Mesenteric fat pad (tissue), 1 donor: ENCODE measurements at regions not wholly inside any gene's neighbourhood (a gene's known extent, or its start where the extent isn't known, plus 50 kb on each side); places are given as distances from the start of the nearest gene placed in this dataset.

Experiments used
- DNase-seq: peaks from one replicate; pipeline ENCODE4 v3.0.0-alpha.2; 2020; ENCODE audit warnings: low spot score
- donor health status: DM: yes; HTN: yes; CAD: no.

DNA sequence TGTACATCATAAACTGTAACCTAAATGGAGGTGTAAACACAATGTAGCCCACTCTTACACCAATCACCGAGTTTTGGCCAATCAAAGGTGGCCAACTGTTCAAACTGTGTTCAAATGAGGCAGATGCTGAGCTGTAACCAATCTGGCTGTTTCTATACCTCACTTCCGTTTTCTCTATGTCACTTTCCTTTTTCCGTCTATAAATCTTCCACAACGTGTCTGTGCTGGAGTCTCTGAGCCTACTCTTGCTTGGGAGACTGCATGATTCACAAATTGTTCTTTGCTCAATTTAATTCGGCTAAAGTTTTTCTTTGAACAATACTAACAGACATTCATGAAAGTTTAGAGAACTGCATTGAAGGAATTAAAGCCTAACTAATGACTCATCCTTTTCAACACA is 547.1 kb upstream of the USP15 start:
- DNase-seq: no peak

DNA sequence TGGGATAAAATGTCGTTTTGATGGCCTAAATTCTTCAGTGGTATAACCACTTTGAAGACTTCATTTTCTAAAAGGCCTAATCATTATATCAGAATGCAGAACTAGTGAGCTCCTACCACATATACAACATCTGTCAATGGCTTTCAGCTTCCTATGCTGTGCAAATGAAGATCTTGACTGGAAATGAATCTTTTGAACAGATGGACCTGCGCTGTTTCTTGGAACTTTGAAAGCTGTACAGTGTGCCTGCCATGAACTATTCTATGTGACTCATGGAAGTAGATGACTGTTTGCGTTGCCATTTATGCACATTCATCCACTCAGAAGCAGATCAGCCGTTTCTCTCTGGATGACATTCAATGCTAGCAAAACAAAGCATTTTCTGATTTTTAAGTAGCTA is 542.2 kb upstream of the USP15 start:
- no peak for DNase-seq

DNA sequence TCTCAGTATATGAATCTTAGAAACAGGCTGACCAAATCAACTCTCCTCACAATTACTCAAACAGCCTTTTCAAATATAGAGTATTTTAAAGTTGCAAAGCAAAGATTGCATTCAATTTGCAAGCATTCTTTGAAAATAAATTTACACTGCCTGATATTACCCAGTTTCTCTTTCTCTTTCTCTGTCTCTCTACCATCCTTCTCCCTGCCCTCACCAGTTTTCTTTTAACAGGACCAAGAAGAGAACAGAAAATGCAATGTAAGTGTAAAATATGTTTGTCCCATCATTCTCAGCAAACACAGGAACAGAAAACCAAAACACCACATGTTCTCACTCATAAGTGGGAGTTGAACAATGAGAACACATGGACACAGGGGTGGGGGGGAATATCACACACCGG is 520.3 kb upstream of the USP15 start:
- DNase-seq: no peak

DNA sequence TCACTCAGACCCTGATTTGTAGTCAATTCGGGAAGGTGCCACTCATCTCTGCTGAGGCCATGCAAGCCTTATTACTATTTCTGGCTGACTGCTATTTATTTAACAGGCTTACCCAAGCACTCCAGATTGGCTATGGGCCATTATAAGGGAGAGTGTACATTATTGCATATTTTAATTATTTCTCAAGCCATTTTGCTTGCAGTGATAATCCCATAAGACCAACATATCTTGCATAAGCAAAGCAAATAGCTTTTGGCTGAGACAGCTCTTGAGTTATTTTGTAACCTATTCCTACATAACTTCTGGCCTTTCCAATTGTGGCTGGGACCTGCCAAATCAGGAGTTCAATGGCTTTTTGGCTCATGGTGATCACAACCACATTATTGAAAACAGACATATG is 509.6 kb upstream of the USP15 start:
- no peak for DNase-seq

DNA sequence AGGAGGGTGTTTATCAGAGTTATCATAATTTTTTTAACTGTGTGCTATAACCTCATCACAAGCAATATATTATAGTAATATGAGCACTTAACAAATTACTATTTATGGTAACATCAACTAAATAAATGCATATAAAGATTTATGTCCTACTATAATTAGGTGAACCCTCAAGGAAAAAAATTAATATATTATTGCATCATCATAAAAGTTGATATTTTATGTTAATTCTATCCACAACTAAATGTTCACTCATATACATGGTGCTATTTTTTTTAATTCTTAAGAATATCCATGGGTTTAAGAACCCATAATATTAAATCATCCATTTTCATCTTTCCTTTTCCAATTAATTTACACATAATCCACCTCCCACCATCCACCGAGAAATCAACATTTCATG is 506.0 kb upstream of the USP15 start:
- DNase-seq: no peak

DNA sequence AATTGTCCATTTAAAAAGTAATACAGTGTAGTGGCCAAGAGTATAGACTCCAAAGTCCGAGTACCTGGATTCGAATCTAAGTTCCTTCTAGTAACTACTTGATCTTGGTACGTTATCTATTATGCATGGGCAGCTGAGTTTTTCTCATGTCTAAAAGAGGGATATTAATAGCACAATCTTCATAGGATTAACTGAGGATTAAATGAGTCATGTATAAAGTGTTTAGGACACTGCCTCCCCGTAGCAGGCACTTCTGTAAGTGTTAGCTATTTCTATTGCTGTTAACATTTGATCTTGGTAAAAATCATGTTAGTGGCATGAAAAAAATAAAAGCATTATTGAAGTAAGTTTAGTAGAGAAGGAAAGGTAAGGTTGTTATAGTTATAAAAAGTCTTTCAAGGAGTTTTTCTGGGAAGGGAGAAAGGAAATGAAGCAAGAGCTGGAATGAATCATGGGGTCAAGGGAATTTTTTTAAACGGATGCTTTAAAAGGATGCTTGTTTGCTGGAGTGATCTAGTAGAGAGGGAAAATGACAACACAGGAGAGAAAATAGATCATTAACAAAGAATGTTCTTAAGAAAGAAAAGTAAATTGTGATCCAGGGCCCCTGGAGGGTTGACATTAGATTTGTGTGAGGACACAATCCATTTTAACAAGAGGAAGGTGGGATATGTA is 502.2 kb upstream of the USP15 start:
- DNase-seq: no peak

DNA sequence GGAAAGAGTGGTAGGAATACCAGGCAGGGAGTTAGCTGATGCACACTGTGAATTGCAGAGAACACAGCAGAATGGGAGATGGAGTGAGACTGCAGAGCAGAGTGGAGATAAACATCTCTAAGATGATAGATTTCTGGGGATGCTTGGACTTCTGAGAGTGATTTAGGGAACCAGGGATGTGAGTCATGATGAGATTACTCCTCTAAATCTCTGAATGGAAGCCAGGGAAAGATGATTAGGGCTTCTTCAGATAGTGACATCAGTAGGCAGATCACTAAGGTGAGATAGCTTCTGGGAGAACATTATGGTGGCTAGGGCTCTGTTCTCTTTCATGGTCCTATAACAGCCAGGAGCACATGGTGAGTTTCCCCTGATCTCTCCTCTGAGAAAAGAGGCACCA is 501.5 kb upstream of the USP15 start:
- no peak for DNase-seq

DNA sequence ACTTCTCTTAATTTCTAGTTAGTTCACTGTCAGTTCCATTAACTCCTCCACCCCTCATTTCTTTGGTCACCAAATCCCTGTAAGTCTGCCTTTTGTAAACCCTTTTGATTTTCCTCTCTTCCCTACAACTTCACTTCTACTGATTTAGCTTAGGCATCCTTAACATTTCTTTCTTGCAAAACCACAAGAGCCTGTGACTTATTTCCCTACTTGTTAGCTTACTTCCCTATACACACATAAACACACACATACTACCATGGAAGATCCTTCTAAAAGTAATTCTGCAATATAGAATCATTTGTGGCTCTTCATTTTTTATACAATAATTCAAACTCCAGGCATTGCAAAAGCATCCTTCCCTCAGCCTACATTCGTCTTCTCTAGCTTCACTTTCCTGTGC is 494.3 kb upstream of the USP15 start:
- no peak for DNase-seq

DNA sequence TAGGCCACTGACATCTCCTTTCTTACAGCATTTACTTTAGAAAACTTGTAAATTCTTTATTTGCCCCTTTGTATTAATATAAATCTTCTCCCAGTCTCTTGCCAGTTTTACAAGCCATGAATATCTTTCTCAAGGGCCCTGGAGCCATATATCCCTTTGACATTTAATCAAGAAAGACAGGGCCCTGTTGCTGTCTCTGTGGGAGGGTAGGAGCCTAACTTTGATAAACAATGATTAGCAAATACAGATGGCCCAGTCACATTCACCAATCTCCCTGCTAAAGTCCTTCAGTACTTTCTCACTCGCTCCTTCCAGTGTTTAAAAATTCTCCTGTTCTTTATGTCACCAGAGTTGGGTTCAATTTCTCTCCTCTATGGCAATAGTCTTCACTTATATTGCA is 479.8 kb upstream of the USP15 start:
- no peak for DNase-seq

DNA sequence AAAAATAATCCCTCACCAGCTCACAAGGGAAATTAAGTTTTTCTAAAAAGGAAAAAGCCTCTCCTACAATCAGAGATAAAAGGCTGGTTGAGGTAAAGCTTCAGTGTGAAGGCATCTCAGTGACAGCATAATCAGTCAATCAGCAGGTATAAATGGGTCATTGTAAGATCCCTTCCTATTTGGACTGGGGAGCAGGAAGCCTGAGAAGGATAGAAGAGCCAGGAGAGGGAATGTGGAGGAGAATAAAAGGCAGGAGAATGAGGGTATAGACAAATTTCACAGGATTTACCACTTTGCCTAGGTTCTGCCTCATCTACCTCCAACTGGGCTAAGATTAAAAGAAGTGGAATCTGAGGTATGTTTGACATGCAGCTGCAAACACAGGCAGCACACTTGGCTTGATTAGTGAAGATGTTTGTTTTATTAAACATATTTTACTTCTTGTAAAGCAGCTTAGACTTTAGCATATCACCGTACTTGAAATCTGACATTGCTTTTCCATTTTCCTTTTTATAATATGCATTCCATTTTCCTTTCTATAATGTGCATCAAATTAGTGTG is 479.1 kb upstream of the USP15 start:
- DNase-seq: no peak

DNA sequence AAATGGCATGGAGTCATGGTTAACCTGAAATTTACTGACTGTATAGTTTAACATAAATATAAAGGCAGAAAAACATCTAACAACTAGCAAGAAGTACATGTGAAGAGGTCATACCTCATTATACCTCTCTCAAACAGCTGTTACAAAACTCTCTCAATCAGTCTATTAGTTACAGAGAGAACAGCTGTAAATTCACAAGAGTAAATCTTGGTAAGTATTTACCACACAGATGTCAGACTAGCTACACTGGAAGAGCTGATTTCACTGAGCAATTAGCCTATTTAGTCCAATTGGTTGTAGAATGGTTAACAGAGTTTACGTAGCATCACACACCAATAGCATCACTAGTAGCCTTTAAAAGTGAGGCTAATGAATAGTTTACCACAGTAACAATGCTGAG is 463.4 kb upstream of the USP15 start:
- DNase-seq: no peak

DNA sequence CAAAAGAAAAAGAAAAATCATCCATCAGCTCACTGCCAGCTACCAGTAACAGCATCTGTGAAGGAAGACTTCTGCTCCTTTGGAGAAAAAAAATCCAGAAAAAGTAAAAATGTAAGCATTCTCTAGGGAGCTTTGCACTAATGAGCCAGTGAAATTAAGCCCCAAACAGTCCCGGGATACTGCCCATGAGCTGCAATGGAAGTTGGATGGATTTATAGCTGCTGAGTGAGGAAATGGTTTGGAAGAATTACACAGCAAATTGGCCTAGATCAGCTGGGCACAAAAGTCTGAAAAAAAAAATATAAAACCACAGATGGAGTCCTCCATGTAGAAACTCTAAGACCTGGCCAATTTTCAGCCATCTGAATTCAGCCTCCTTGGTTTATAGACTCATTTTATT is 462.9 kb upstream of the USP15 start:
- no peak for DNase-seq

DNA sequence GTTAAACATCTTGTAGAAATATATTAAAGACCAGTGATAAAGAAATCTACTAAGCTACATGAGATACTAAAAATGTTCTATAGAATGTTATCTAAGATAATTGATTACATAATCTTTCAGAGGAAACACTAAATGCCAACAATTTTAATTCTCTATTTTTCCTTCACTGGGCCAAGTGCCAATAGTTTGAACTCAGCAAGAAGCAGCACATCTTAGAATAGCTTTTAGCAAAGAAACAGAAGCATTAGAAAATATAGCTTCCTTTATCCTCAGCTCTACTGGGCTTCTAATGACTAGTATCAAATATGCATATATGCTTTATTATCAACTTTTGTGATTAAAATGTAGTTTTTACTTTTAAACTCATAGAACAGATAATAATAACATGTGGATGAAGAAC is 461.4 kb upstream of the USP15 start:
- DNase-seq: no peak

DNA sequence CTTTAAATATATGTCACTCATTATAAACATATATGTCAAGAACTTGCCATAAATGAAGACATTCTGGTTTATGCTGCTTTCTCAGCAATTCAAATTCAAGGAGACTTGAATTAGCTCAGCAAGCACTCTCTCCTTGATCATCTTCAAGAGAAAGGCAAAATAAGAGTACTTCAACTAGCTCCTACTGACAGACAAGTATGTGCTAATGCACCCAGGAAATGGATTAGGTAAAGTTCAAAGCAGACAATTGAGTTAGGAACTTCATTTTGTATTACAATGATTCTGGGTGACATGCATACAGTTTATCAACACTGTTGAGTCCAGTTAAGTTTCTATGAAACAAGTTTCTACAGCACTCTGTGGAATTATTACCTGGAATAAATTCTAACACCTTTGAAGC is 455.9 kb upstream of the USP15 start:
- no peak for DNase-seq

DNA sequence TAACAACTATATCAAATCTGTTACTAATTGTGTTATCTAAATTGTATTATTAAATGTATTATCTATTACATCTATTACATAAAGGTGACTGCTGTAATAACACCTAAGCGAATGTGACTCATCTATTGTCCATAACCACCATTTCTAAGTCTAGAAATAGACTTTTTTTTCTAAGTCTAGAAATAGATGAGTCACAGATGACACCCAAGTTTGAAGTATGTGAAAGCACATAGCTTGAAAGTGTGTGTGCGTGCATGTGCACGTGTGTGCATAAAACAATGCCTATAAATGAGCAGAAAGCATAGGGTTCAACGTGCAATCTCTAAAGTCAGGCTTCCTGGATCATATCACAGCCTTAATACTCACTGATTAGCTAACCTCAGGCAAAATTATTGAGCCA is 451.3 kb upstream of the USP15 start:
- no peak for DNase-seq

DNA sequence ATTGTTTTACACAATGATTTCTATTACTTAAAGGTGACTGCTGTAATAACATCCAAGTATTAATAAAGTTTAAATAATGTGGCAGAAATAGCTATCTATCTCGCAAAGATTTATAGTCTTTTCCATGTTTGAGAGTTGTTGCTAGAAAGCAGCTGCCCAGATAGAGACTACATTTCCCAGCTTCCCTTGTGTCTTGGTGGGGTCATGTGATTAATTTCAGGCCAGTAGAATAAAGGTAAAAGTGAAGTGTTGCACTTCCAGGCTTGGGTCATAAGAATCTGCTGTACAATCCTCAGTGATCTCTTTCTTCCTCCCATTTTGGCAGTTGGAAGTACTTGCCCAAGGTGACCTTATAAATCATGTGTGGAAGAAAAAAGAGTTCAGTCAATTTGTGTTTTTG is 449.7 kb upstream of the USP15 start:
- DNase-seq: no peak

DNA sequence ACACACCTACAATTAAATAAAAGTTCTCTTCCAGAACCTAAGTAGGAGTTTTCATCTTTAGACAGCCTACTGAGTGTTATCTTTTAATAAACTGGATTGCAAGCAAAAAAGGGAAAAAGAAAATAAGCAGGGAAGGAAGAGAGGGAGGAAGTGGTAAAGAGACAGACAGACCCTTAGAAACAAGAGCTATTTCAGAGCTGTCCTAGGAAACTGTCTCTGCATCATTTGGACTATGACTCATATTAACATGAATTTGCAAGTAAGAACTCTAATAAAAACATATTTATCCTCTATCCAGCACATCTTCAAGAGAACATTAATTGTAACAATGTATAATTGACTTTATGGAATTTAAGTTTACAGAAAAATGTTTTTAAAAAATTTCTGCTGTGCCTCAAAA is 438.8 kb upstream of the USP15 start:
- no peak for DNase-seq

DNA sequence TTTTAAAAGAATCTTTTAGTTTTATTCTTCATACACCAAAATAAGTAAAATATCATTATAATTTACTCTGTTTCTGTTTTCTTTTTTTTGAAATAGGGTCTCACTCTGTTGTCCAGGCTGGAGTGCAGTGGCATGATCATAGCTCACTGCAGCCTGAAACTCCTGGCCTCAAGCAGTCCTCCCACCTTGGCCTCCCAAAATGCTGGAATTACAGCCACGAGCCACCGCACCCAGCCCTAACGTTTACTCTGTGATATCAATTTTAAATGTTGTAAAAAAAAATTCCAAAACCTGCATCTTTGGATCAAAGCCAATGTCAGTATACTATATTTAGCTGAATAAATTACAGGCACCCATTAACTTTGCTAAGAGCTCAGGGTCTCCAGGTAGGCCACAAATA is 437.1 kb upstream of the USP15 start:
- DNase-seq: no peak

DNA sequence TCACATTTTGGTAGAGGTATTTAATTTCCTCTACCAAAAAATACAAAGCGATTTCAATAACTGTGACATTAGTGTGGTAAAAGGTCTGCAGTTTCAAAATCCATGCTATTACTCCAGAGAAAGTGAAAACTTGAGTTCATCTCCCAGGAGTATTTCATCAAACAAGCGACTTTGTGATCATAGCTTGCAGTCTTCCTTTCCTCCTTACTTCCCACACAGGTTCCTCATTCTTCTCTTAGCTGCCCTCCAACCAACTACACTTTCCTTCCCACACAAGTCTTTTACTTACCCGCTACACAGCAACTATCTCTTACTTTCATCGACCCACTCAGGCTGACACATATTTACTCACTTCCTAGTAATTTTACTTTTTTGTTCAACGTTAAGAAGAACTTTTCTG is 413.4 kb upstream of the USP15 start:
- DNase-seq: no peak

DNA sequence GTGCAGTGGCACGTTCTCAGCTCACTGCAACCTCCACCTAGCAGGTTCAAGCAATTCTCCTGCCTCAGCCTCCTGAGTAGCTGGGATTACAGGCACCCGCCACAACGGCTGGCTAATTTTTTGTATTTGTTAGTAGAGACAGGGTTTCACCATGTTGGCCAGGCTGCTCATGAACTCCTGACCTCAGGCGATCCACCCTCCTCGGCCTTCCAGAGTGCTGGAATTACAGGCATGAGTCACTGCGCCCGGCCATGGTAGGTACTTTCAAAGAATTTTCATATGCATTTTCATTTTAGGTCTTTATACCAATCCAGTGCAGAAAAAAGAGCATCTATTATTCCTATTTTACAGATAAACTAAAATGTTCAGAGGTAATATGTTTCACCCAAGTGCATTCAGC is 411.3 kb upstream of the USP15 start:
- DNase-seq: no peak

DNA sequence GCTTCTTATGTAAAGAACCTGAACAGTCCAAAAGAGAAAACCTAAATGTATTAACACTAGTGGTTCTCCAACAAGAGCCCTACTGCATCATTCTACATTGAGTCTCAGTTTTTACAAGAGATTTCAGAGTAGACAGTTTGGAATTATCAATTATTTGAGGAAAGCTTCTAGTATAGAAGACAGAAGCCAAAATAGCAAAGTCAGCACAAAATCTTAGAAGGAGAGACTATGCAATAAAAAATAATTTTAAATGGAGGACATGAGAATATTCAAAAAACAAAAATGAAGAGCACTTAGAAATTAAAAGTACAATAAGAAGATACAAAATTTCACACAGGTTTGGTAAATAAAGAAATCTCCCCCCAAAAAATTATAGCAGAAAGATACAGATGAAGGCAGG is 406.3 kb upstream of the USP15 start:
- DNase-seq: no peak

DNA sequence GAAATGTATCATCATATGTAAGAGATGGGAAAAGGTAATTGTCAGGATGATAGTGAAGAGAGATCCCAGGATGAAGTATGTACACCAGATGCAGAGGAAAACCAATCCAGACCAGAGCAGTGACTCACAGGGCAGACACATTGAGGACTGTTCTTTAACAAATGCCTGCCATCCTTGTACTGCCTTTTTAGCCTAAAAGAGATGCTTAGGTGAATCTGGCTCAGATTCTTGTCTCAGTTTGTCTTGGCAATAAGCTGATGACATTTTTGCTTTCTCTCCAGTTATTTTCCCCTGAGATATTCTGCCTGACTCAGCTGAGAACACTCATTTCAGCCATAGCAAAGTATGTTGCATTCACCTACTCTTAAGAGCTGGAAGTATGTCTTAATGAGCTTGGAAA is 405.3 kb upstream of the USP15 start:
- DNase-seq: no peak

DNA sequence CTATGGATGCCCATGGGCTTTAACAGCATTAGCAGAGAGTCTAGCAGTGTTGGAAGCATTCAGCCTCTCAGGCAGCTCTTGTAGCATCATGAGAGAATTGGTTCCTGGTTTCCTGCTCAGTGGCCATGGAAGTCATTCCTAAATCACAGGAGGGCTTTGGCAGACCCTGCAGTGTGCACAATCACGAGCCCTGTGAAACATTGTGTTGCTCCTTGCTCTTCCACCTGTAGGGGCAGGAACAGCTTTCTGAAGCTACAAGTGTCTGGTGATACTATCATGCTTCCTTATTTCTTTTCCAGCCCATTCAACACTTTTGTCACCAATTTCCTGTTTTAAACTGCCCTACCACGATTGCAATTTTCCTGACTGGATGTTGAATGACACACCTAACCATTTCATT is 402.2 kb upstream of the USP15 start:
- no peak for DNase-seq

DNA sequence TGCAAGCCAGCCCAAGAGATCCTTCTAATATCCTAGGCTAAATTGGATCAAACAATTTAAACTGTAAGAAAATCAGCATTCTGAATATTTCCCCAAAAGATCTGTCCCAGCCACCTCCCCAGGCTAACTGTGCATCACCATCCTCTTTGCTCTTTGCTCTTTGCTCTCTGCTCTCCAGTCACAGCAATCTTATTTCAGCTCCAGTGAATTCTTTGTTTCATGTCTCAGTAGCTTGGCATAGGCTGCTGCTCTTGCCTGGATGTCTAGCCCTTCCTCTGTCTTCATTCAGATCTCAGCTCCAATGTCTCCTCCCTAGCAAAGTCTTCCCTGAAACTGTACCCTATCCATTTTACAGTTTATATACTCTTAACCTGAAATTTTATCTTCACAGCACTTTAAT is 399.8 kb upstream of the USP15 start:
- no peak for DNase-seq
